ENCODE measurements at regions not wholly inside any gene's neighbourhood (a gene's known extent, or its start where the extent isn't known, plus 50 kb on each side); places are given as distances from the start of the nearest gene placed in this dataset.

- Histone ChIP-seq H3K27me3 (no peaks in the 10 kb centered on the region), H3K4me3 (no peak overlapping the region), H3K4me1 (no peaks in the 10 kb centered on the region), H3K36me3 (ENCODE audit: low read depth, missing control alignments) (no peaks in the 10 kb centered on the region), H3K27ac (no peak overlapping the region), H3K9me3 (no peaks in the 10 kb centered on the region)
- intact Hi-C loops (cut with DNase I; ENCODE audit: low total_unique reads), result no loop called here
- WGBS, 2 donors, result 63 to 68% methylated on average over 4 of the region's 4 CpGs
- DNase-seq, result no peak
- TF ChIP-seq POLR2A (IDR thresholded peaks at IDR 0.05) (no peak), CTCF (IDR thresholded peaks at IDR 0.05) (no peak)
These were observed 137.2 kb downstream of the NOC3L start for GRCh38 chr10:94225589-94225988.

- Histone ChIP-seq H3K9me3 (no peaks in the 10 kb centered on the region), H3K4me3 (no peak overlapping the region), H3K27me3 (no peaks in the 10 kb centered on the region), H3K27ac (no peak overlapping the region), H3K36me3 (ENCODE audit: low read depth, missing control alignments) (no peaks in the 10 kb centered on the region), H3K4me1 (no peaks in the 10 kb centered on the region)
- intact Hi-C loops (cut with DNase I; ENCODE audit: low total_unique reads), result no loop called here
- no peak for TF ChIP-seq CTCF (IDR thresholded peaks at IDR 0.05)
- no peak for TF ChIP-seq POLR2A (IDR thresholded peaks at IDR 0.05)
- WGBS, 2 donors, result 90 to 94% methylated on average over 7 of the region's 7 CpGs
- DNase-seq, result no peak
These were observed 132.5 kb downstream of the NOC3L start for GRCh38 chr10:94230134-94230785.

- H3K27me3 ChIP-seq, result no peaks in the 10 kb centered on the region
- DNase-seq, result no peak
- H3K4me3 ChIP-seq, result no peak overlapping the region
- TF ChIP-seq POLR2A (IDR thresholded peaks at IDR 0.05) (no peak), CTCF (IDR thresholded peaks at IDR 0.05) (no peak)
- WGBS, 2 donors, result 86 to 91% methylated on average over 2 of the region's 2 CpGs
- no peaks in the 10 kb centered on the region for H3K36me3 ChIP-seq (ENCODE audit: low read depth, missing control alignments)
- intact Hi-C loops (cut with DNase I; ENCODE audit: low total_unique reads), result no loop called here
- H3K27ac ChIP-seq, result no peak overlapping the region
- H3K9me3 ChIP-seq, result no peaks in the 10 kb centered on the region
- H3K4me1 ChIP-seq, result no peaks in the 10 kb centered on the region
These were observed 129.9 kb downstream of the NOC3L start for GRCh38 chr10:94232711-94233383.

GRCh38 chr10:94235461-94235860, 127.3 kb downstream of the NOC3L start:
- DNase-seq, result no peak
- Histone ChIP-seq H3K36me3 (ENCODE audit: low read depth, missing control alignments) (no peaks in the 10 kb centered on the region), H3K4me1 (no peaks in the 10 kb centered on the region), H3K27ac (no peak overlapping the region), H3K27me3 (no peaks in the 10 kb centered on the region), H3K4me3 (no peak overlapping the region), H3K9me3 (no peaks in the 10 kb centered on the region)
- TF ChIP-seq POLR2A (IDR thresholded peaks at IDR 0.05) (no peak), CTCF (IDR thresholded peaks at IDR 0.05) (no peak)
- intact Hi-C loops (cut with DNase I; ENCODE audit: low total_unique reads), result no loop called here
- WGBS, 2 donors, result 86 to 93% methylated on average over 1 of the region's 1 CpG

Data from testis (tissue), 2 donors.